Neural progenitor cell (in vitro differentiated cells): ENCODE measurements at regions not wholly inside any gene's neighbourhood (a gene's known extent, or its start where the extent isn't known, plus 50 kb on each side); places are given as distances from the start of the nearest gene placed in this dataset.
A peak's percentile ranks its signal among the peaks of the same experiment; 100 is the strongest.

Source experiments
- DNase-seq: peaks from one replicate; pipeline ENCODE4 v3.0.0-alpha.2; 2016; ENCODE audit warnings: low spot score
- H2AFZ ChIP-seq: fragments of 200-600 bp; sonication (generic); replicated peaks from 2 replicates; pipeline ENCODE4 v1.6.1; 2016; ENCODE audit warnings: antibody characterized with exemption
- H3F3A ChIP-seq: fragments of 200-600 bp; sonication (generic); 2 replicates; pipeline ENCODE4 v1.6.1; 2016; ENCODE audit warnings: antibody characterized with exemption, low read depth
- H3K27ac ChIP-seq: fragments of 200-600 bp; sonication (generic); 2 replicates; pipeline ENCODE4 v1.5.1; 2016; ENCODE audit warnings: mild to moderate bottlenecking
- H3K27me3 ChIP-seq: fragments of 200-600 bp; sonication (generic); 2 replicates; pipeline ENCODE4 v1.6.1; 2016; ENCODE audit warnings: mild to moderate bottlenecking, moderate library complexity
- H3K36me3 ChIP-seq: fragments of 200-600 bp; sonication (generic); 2 replicates; pipeline ENCODE4 v1.5.1; 2016
- H3K4me1 ChIP-seq: fragments of 200-600 bp; sonication (generic); 2 replicates; pipeline ENCODE4 v1.6.1; 2016; ENCODE audit warnings: mixed run types
- H3K4me2 ChIP-seq: fragments of 200-600 bp; sonication (generic); 2 replicates; pipeline ENCODE4 v1.6.1; 2016
- H3K4me3 ChIP-seq: fragments of 200-600 bp; sonication (generic); 2 replicates; pipeline ENCODE4 v1.5.1; 2016
- H3K79me2 ChIP-seq: fragments of 200-600 bp; sonication (generic); 2 replicates; pipeline ENCODE4 v1.6.1; 2016; ENCODE audit warnings: low read depth
- H3K9ac ChIP-seq: fragments of 200-600 bp; sonication (generic); 2 replicates; pipeline ENCODE4 v1.6.1; 2016
- H3K9me3 ChIP-seq: fragments of 200-600 bp; sonication (generic); 2 replicates; pipeline ENCODE4 v1.5.1; 2016; ENCODE audit warnings: low read depth
- H4K20me1 ChIP-seq: fragments of 200-600 bp; sonication (generic); 2 replicates; pipeline ENCODE4 v1.6.1; 2016; ENCODE audit warnings: low read depth
- H3K27ac Mint-ChIP-seq: 3 replicates; pipeline ENCODE4 v1.8.0; 2021; ENCODE audit warnings: mixed read lengths
- H3K27me3 Mint-ChIP-seq: 2 replicates; pipeline ENCODE4 v1.8.0; 2022; ENCODE audit warnings: low read depth, mild to moderate bottlenecking, inconsistent platforms, moderate library complexity, mixed read lengths; ENCODE audit not compliant: insufficient read depth
- H3K36me3 Mint-ChIP-seq: 3 replicates; pipeline ENCODE4 v1.8.0; 2021; ENCODE audit warnings: mixed read lengths
- H3K4me1 Mint-ChIP-seq: 3 replicates; pipeline ENCODE4 v1.8.0; 2021; ENCODE audit warnings: mixed read lengths
- H3K4me3 Mint-ChIP-seq: 3 replicates; pipeline ENCODE4 v1.8.0; 2021; ENCODE audit warnings: mild to moderate bottlenecking, moderate library complexity, mixed read lengths
- H3K9me3 Mint-ChIP-seq: 3 replicates; pipeline ENCODE4 v1.8.0; 2020; ENCODE audit warnings: mixed read lengths
- EZH2 ChIP-seq: fragments of 200-600 bp; sonication (generic); IDR thresholded peaks from 2 replicates; pipeline ENCODE4 v1.6.1; 2017; ENCODE audit warnings: antibody characterized with exemption, mild to moderate bottlenecking, moderate library complexity
- EZH2phosphoT487 ChIP-seq: fragments of 200-600 bp; sonication (generic); IDR thresholded peaks from 2 replicates; pipeline ENCODE4 v1.6.1; 2017; ENCODE audit warnings: antibody characterized with exemption
- TF ChIP-seq, protein P1 (sequence below): fragments of 200-600 bp; sonication (generic); IDR thresholded peaks from 2 replicates; pipeline ENCODE4 v1.5.1; 2017; ENCODE audit warnings: antibody characterized with exemption, mild to moderate bottlenecking

DNA sequence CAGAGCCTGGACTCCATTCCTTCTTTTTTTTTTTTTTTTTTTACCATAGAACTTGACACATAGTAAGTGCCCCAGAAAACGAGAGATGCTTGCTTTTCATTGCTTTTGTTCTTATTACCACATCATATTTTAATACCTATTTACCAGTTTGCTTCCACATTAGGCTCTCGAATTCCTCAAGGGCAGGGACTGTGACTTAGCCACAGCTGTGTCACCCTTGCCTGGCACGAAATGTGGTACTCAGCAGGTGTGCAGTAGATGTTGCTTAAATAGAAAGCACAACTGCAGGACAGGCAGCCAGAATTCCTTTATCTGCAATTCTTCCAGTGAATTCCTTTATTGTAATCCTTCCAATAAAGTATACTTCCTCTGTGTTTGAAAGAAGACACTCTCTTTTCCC lies 393.0 kb downstream of the HAPSTR1 start:
- H3K4me2 ChIP-seq: no peak overlapping the region
- no peak overlapping the region for H2AFZ ChIP-seq
- TF ChIP-seq, protein P1, sequence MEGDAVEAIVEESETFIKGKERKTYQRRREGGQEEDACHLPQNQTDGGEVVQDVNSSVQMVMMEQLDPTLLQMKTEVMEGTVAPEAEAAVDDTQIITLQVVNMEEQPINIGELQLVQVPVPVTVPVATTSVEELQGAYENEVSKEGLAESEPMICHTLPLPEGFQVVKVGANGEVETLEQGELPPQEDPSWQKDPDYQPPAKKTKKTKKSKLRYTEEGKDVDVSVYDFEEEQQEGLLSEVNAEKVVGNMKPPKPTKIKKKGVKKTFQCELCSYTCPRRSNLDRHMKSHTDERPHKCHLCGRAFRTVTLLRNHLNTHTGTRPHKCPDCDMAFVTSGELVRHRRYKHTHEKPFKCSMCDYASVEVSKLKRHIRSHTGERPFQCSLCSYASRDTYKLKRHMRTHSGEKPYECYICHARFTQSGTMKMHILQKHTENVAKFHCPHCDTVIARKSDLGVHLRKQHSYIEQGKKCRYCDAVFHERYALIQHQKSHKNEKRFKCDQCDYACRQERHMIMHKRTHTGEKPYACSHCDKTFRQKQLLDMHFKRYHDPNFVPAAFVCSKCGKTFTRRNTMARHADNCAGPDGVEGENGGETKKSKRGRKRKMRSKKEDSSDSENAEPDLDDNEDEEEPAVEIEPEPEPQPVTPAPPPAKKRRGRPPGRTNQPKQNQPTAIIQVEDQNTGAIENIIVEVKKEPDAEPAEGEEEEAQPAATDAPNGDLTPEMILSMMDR: no peak
- no peak for TF ChIP-seq EZH2phosphoT487
- no peak for TF ChIP-seq EZH2
- no peaks in the 10 kb centered on the region for H3K27me3 ChIP-seq
- H3K4me3 Mint-ChIP-seq: no peak overlapping the region
- no peak overlapping the region for H3K27ac Mint-ChIP-seq
- DNase-seq: no peak
- no peaks in the 10 kb centered on the region for H3F3A ChIP-seq
- peaks cover 6% of the 10 kb centered on the region for H3K4me1 Mint-ChIP-seq
- no peaks in the 10 kb centered on the region for H3K79me2 ChIP-seq
- no peaks in the 10 kb centered on the region for H3K36me3 ChIP-seq
- H3K27me3 Mint-ChIP-seq: peaks cover 6% of the 10 kb centered on the region
- no peaks in the 10 kb centered on the region for H3K9me3 Mint-ChIP-seq
- no peak overlapping the region for H3K27ac ChIP-seq
- H3K4me3 ChIP-seq: no peak overlapping the region
- no peaks in the 10 kb centered on the region for H4K20me1 ChIP-seq
- H3K36me3 Mint-ChIP-seq: no peaks in the 10 kb centered on the region
- no peaks in the 10 kb centered on the region for H3K9me3 ChIP-seq
- H3K4me1 ChIP-seq: peaks cover under 1% of the 10 kb centered on the region
- no peak overlapping the region for H3K9ac ChIP-seq

DNA sequence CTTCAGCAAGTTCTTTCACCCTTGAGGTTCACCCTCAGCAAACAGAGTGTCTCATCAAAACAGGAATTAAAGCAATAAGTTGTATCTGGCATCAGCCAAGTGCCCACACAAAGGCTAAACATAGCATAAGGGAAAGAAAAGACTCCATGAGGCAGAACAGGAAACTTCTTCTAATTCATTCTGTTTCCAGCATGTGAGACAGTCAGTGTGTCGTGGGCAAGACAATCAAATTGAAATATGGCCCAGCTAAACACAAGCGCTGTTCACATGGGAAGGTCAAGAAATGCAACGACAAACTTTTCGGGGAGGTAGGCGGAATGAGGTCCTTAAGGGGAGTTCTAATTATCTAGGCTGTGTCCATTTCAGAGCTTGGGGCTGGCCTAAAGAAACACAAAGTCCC lies 393.4 kb downstream of the HAPSTR1 start:
- Histone ChIP-seq H3K27ac (no peak overlapping the region), H3K4me3 (no peak overlapping the region), H3K4me1 (peaks cover 5% of the 10 kb centered on the region), H3K9ac (no peak overlapping the region), H4K20me1 (no peaks in the 10 kb centered on the region), H3K79me2 (no peaks in the 10 kb centered on the region), H2AFZ (no peak overlapping the region), H3K27me3 (no peaks in the 10 kb centered on the region), H3F3A (no peaks in the 10 kb centered on the region), H3K36me3 (no peaks in the 10 kb centered on the region), H3K9me3 (no peaks in the 10 kb centered on the region), H3K4me2 (no peak overlapping the region)
- no peak overlapping the region for H3K4me3 Mint-ChIP-seq
- no peak for DNase-seq
- H3K4me1 Mint-ChIP-seq: peaks cover 6% of the 10 kb centered on the region
- TF ChIP-seq EZH2 (no peak), EZH2phosphoT487 (no peak)
- TF ChIP-seq, protein P1: no peak
- no peak overlapping the region for H3K27ac Mint-ChIP-seq
- H3K27me3 Mint-ChIP-seq: peaks cover 6% of the 10 kb centered on the region
- H3K36me3 Mint-ChIP-seq: no peaks in the 10 kb centered on the region
- H3K9me3 Mint-ChIP-seq: no peaks in the 10 kb centered on the region

DNA sequence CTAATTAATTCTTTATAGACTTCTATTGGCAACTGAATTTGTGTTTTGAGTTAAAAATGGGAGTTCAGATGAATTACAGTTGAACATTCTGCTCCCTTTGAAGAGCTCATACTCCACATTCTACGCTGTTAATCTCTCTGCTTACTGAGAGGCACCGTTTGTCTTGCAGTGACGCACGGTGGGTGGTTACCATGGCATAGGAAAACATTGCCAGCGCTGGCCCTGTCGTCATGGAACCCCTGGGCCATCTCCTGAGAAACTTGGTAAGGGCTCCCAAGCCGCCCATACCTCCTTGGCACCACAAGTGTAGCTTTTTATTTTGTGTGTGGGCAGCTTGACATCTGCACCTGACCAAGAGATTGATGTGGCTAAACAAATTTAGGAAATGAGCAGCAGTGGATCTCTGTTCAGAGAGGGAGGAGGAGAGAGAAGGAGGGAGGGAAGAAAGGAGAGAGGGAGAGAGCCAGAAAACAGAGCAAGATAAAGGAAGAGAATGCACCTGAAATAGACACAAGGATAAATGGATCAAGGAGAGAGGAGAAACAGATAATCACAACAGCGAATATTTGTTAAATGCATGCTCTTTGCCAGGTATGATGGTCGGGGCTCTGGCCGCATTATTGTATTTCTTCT lies 398.5 kb downstream of the HAPSTR1 start:
- H3K9me3 ChIP-seq: no peaks in the 10 kb centered on the region
- no peak overlapping the region for H3K9ac ChIP-seq
- no peaks in the 10 kb centered on the region for H3K79me2 ChIP-seq
- no peak overlapping the region for H3K27ac ChIP-seq
- no peak overlapping the region for H3K4me3 Mint-ChIP-seq
- peaks cover 6% of the 10 kb centered on the region for H3K9me3 Mint-ChIP-seq
- peaks cover 6% of the 10 kb centered on the region for H3K27me3 Mint-ChIP-seq
- peaks cover 10% of the 10 kb centered on the region for H3K4me1 ChIP-seq
- H3K4me3 ChIP-seq: no peak overlapping the region
- H3K4me1 Mint-ChIP-seq: peaks cover under 1% of the 10 kb centered on the region
- DNase-seq: peak; percentile 51
- H3K4me2 ChIP-seq: no peak overlapping the region
- no peaks in the 10 kb centered on the region for H3K36me3 Mint-ChIP-seq
- TF ChIP-seq EZH2: no peak
- no peaks in the 10 kb centered on the region for H3K27me3 ChIP-seq
- peak overlapping the region; percentile 2 for H2AFZ ChIP-seq
- no peaks in the 10 kb centered on the region for H4K20me1 ChIP-seq
- H3K27ac Mint-ChIP-seq: no peak overlapping the region
- H3F3A ChIP-seq: no peaks in the 10 kb centered on the region
- no peaks in the 10 kb centered on the region for H3K36me3 ChIP-seq

DNA sequence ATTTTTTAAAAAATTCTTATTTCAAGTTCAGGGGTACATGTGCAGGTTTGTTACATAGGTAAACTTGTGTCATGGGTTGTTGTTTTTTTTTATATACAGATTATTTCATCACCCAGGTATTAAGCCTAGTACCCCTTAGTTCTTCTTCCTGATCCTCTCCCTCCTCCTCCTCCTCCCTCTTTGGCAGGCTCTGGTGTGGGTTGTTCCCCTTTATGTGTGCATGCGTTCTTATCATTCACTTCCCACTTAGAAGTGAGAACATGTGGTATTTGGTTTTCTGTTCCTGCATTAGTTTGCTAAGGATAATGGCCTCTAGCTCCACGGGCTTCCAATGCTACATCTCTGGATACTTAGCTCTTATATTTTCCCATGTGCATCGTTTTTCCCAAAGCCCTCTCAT lies 404.4 kb downstream of the HAPSTR1 start:
- Histone ChIP-seq H2AFZ (no peak overlapping the region), H3K27me3 (no peaks in the 10 kb centered on the region), H3K27ac (no peak overlapping the region), H3K4me2 (no peak overlapping the region), H3K79me2 (no peaks in the 10 kb centered on the region), H3K9me3 (no peaks in the 10 kb centered on the region), H3K9ac (no peak overlapping the region), H3K4me3 (no peak overlapping the region), H3K4me1 (peaks cover 12% of the 10 kb centered on the region), H3F3A (no peaks in the 10 kb centered on the region), H3K36me3 (no peaks in the 10 kb centered on the region), H4K20me1 (no peaks in the 10 kb centered on the region)
- peaks cover 13% of the 10 kb centered on the region for H3K9me3 Mint-ChIP-seq
- H3K27me3 Mint-ChIP-seq: no peaks in the 10 kb centered on the region
- no peaks in the 10 kb centered on the region for H3K36me3 Mint-ChIP-seq
- H3K4me1 Mint-ChIP-seq: peaks cover 15% of the 10 kb centered on the region
- no peak overlapping the region for H3K4me3 Mint-ChIP-seq
- TF ChIP-seq, protein P1: no peak
- no peak for TF ChIP-seq EZH2
- no peak for TF ChIP-seq EZH2phosphoT487
- no peak for DNase-seq
- no peak overlapping the region for H3K27ac Mint-ChIP-seq
